HG02884 (cell line): ENCODE measurements at regions not wholly inside any gene's neighbourhood (a gene's known extent, or its start where the extent isn't known, plus 50 kb on each side); places are given as distances from the start of the nearest gene placed in this dataset.

ENCODE experiments used
- ATAC-seq: cut with Tn5 transposase; IDR thresholded peaks from one replicate; pipeline ENCODE4 v1.9.1; 2021; ENCODE audit warnings: mild to moderate bottlenecking, moderate library complexity; ENCODE audit not compliant: unreplicated experiment

GRCh38 chr12:124433147-124433874 is 134.1 kb downstream of the NCOR2 start:
- ATAC-seq: no peak

GRCh38 chr12:124432376-124432775 is 135.0 kb downstream of the NCOR2 start:
- ATAC-seq: no peak

GRCh38 chr12:124431971-124432370 is 135.4 kb downstream of the NCOR2 start:
- ATAC-seq: no peak

GRCh38 chr12:124430491-124430890 is 135.6 kb downstream of the RFLNA start:
- no peak for ATAC-seq

GRCh38 chr12:124429535-124429934 is 134.6 kb downstream of the RFLNA start:
- ATAC-seq: no peak

GRCh38 chr12:124428792-124429281 is 133.9 kb downstream of the RFLNA start:
- no peak for ATAC-seq

- ATAC-seq: no peak
Measured at GRCh38 chr12:124428136-124428791, 133.4 kb downstream of the RFLNA start.

- no peak for ATAC-seq
Measured at GRCh38 chr12:124426594-124427555, 132.0 kb downstream of the RFLNA start.

- no peak for ATAC-seq
Measured at GRCh38 chr12:124425667-124426066, 130.8 kb downstream of the RFLNA start.

- ATAC-seq: no peak
Measured at GRCh38 chr12:124424516-124424905, 129.6 kb downstream of the RFLNA start.

- ATAC-seq: no peak
Measured at GRCh38 chr12:124423761-124424515, 129.0 kb downstream of the RFLNA start.

- no peak for ATAC-seq
Measured at GRCh38 chr12:124422570-124423523, 128.0 kb downstream of the RFLNA start.

- no peak for ATAC-seq
Measured at GRCh38 chr12:124422142-124422569, 127.3 kb downstream of the RFLNA start.

- no peak for ATAC-seq
Measured at GRCh38 chr12:124420996-124421674, 126.2 kb downstream of the RFLNA start.

- ATAC-seq: no peak
Measured at GRCh38 chr12:124420041-124420995, 125.4 kb downstream of the RFLNA start.

GRCh38 chr12:124419292-124420040 is 124.6 kb downstream of the RFLNA start:
- ATAC-seq: no peak

GRCh38 chr12:124418791-124419190 is 123.9 kb downstream of the RFLNA start:
- no peak for ATAC-seq
